ENCODE measurements at regions not wholly inside any gene's neighbourhood (a gene's known extent, or its start where the extent isn't known, plus 50 kb on each side); places are given as distances from the start of the nearest gene placed in this dataset.

GRCh38 chr10:32166365-32166764 lies 110.1 kb upstream of the KIF5B start:
- TF ChIP-seq CTCF (IDR thresholded peaks at IDR 0.05): no peak
- TF ChIP-seq ZFX (IDR thresholded peaks at IDR 0.05; ENCODE audit: borderline replicate concordance): no peak

All from 22Rv1 (cell line).